Transverse colon (tissue), 4 donors: ENCODE measurements at regions not wholly inside any gene's neighbourhood (a gene's known extent, or its start where the extent isn't known, plus 50 kb on each side); places are given as distances from the start of the nearest gene placed in this dataset.

Source experiments
- DNase-seq: peaks from one replicate; pipeline ENCODE4 v3.0.0-alpha.2; 2019
- H3K27ac ChIP-seq, 4 donors: fragments of 200-600 bp; sonication (generic); 2 replicates each; pipeline ENCODE4 v1.5.1; 2016 to 2018; ENCODE audit warnings: inconsistent platforms in 4 of 4
- H3K27me3 ChIP-seq: fragments of 200-600 bp; sonication (generic); 2 replicates; pipeline ENCODE4 v1.5.1; 2017; ENCODE audit warnings: inconsistent platforms
- H3K36me3 ChIP-seq, 4 donors: fragments of 200-600 bp; sonication (generic); 2 replicates each; pipeline ENCODE4 v1.5.1; 2017 to 2019; ENCODE audit warnings: inconsistent platforms in 4 of 4
- H3K4me1 ChIP-seq, 4 donors: fragments of 200-600 bp; sonication (generic); 2 replicates each; pipeline ENCODE4 v1.5.1; 2017 to 2020; ENCODE audit warnings: inconsistent platforms in 4 of 4
- H3K4me3 ChIP-seq, 4 donors: fragments of 200-600 bp; sonication (generic); 1 replicate in 1 of 4; 2 replicates in 3 of 4; pipeline versions ENCODE4 v1.5.1 to v1.6.1; 2017 to 2019; ENCODE audit warnings: inconsistent platforms in 4 of 4
- H3K9me3 ChIP-seq, 2 donors: fragments of 200-600 bp; sonication (generic); 2 replicates each; pipeline ENCODE4 v1.5.1; 2017 to 2019; ENCODE audit warnings: inconsistent platforms in 2 of 2
- CTCF ChIP-seq, 5 experiments: fragments of 200-600 bp in 3 of 5; fragments of 450-650 bp in 2 of 5; sonication (generic) in 3 of 5; IDR thresholded peaks; 1 replicate in 2 of 5; 2 replicates in 3 of 5; pipeline ENCODE4 v1.5.1; 2016 to 2017; ENCODE audit warnings: antibody characterized with exemption in 5 of 5, inconsistent platforms in 3 of 5, mild to moderate bottlenecking in 2 of 5, moderate library complexity in 1 of 5
- EP300 ChIP-seq: sonication (generic); formaldehyde crosslinking; IDR thresholded peaks from one replicate; pipeline ENCODE4 v1.6.1; 2017; ENCODE audit warnings: antibody characterized with exemption, low read depth
- POLR2A ChIP-seq: fragments of 450-650 bp; IDR thresholded peaks from one replicate; pipeline ENCODE4 v1.6.1; 2016; ENCODE audit warnings: antibody characterized with exemption, mild to moderate bottlenecking, moderate library complexity
- POLR2AphosphoS5 ChIP-seq, 3 donors: sonication (generic); formaldehyde crosslinking; IDR thresholded peaks; one replicate each; pipeline ENCODE4 v1.6.1; 2016; ENCODE audit warnings: antibody characterized with exemption in 3 of 3
- WGBS, 2 donors: methylation state at CpG; one replicate each; pipeline ENCODE4 v1.1.5; 2018; ENCODE audit warnings: low coverage in 1 of 2; 5-methylcytosine and 5-hydroxymethylcytosine counted together
- in situ Hi-C, 4 donors: fragments of 200-750 bp; cut with MboI; loops; one replicate each; pipeline versions ENCODE4 v1.15.0 to v1.15.1; 2017; ENCODE audit warnings: low sequenced_read_pairs in 3 of 4, low pct_ligation_motif_present in 1 of 4, low pct_unique_long_range_greater_than_20kb in 1 of 4
- intact Hi-C: fragments of 100-400 bp; cut with DNase I; formaldehyde crosslinking; loops from one replicate; pipeline ENCODE4 v1.15.1; 2023; ENCODE audit warnings: low total_unique reads

DNA sequence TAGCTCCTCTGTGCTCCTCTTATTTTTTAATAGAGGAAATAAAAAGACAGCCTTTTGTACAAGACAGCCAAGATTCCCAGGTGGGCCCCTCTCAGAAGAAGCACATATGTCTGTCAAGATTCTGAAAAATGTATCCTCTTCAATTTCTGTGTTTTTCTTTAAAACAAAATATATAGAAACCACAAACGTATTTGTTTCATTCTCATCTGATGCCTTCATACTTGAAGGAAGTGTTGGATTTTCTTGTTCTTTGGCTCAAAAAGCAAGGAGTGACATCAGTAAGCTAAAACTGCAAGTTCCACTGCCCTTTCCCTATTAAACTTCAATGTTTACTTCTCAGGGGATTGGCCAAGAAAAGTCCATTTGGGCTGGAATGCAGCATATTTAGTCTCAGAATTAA, 193.8 kb upstream of the OSR1 start:
- intact Hi-C loops, result no loop called here

DNA sequence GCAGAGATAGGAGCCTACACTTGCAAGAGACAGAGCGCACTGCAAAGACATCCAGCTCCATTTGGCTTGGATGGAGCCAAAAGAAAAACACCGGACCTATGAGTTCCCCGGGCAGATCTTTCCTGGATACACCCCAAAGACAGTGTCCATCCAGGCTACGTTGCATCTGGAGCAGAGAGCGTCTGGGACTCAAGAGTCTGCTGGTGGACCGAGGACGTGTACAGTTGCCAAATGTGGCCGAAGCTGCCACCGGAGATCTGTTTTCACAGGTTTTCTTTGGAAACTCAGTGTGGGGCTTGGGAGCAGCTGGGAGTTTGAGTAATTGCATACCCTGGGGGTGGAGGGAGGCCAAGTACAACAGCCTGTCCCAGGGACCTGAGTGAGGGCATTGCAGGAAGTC, 192.3 kb upstream of the OSR1 start:
- Histone ChIP-seq H3K36me3 (no peaks in the 10 kb centered on the region), H3K4me3 (no peak overlapping the region), H3K9me3 (no peaks in the 10 kb centered on the region), H3K27me3 (no peaks in the 10 kb centered on the region), H3K4me1 (no peaks in the 10 kb centered on the region), H3K27ac (no peak overlapping the region)
- no peak for DNase-seq
- 76% methylated on average over 9 of the region's 9 CpGs; no CpG with 5 or more reads in 1 of the 2 donors for WGBS, 2 donors
- TF ChIP-seq POLR2AphosphoS5 (IDR thresholded peaks at IDR 0.05), result no peak
- TF ChIP-seq CTCF (IDR thresholded peaks at IDR 0.05), result no peak
- TF ChIP-seq POLR2A, result no peak
- no peak for TF ChIP-seq EP300
- intact Hi-C loops, result no loop called here
- in situ Hi-C loops, result no loop called here

More for the DNA sequence above, 193.8 kb upstream of the OSR1 start:
- Histone ChIP-seq H3K4me3 (no peak overlapping the region), H3K9me3 (no peaks in the 10 kb centered on the region), H3K4me1 (no peaks in the 10 kb centered on the region), H3K36me3 (no peaks in the 10 kb centered on the region), H3K27ac (no peak overlapping the region), H3K27me3 (no peaks in the 10 kb centered on the region)
- no peak for DNase-seq
- in situ Hi-C loops, result no loop called here
- TF ChIP-seq EP300 (no peak), POLR2A (no peak), CTCF (IDR thresholded peaks at IDR 0.05) (no peak), POLR2AphosphoS5 (IDR thresholded peaks at IDR 0.05) (no peak)
- 40 to 71% methylated on average over 1 of the region's 1 CpG for WGBS, 2 donors

- Histone ChIP-seq H3K9me3 (no peaks in the 10 kb centered on the region), H3K27ac (no peak overlapping the region), H3K27me3 (no peaks in the 10 kb centered on the region), H3K4me1 (no peaks in the 10 kb centered on the region), H3K36me3 (no peaks in the 10 kb centered on the region), H3K4me3 (no peak overlapping the region)
- 83 to 85% methylated on average over 1 of the region's 1 CpG for WGBS, 2 donors
- TF ChIP-seq POLR2AphosphoS5 (IDR thresholded peaks at IDR 0.05) (no peak), POLR2A (no peak), CTCF (IDR thresholded peaks at IDR 0.05) (no peak), EP300 (no peak)
- DNase-seq, result no peak
- intact Hi-C loops (no loop called here), in situ Hi-C loops (no loop called here)
These were observed 191.4 kb upstream of the OSR1 start for GRCh38 chr2:19549821-19550220.

DNA sequence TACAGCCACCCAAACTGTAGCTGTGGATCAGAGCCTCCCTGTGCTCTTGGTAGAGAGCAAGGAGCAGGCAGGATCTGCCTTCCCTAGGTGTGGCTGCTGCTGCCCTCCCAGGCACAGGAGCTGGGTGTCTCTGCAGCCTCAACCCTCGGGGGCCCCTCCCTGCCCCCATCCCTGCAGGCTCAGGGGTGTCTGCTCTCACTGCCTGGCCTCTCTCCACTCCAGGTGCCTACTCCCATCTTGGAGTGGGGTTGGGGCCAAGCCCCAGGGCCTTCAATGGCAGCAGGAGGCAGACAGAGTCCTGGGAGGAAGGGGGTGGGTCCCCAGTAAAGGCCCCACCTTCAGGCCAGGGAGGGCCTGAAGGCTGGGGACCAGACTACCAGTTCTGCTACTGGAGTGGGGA, 189.7 kb upstream of the OSR1 start:
- Histone ChIP-seq H3K4me1 (no peaks in the 10 kb centered on the region), H3K27ac (no peak overlapping the region), H3K27me3 (no peaks in the 10 kb centered on the region), H3K9me3 (no peaks in the 10 kb centered on the region), H3K36me3 (no peaks in the 10 kb centered on the region), H3K4me3 (no peak overlapping the region)
- no peak for DNase-seq
- 38% methylated on average over 1 of the region's 1 CpG; no CpG with 5 or more reads in 1 of the 2 donors for WGBS, 2 donors
- in situ Hi-C loops (no loop called here), intact Hi-C loops (no loop called here)
- TF ChIP-seq CTCF (IDR thresholded peaks at IDR 0.05) (no peak), EP300 (no peak), POLR2A (no peak), POLR2AphosphoS5 (IDR thresholded peaks at IDR 0.05) (no peak)
